HEK293 (cell line): ENCODE measurements at regions not wholly inside any gene's neighbourhood (a gene's known extent, or its start where the extent isn't known, plus 50 kb on each side); places are given as distances from the start of the nearest gene placed in this dataset.

Experiments
- CTCF ChIA-PET: fragments of 350-600 bp; formaldehyde crosslinking; extraction: SDS; loops from one replicate; lab custom pipeline; 2021; ENCODE audit warnings: antibody characterized with exemption; lab: Yijun Ruan, JAX
- POLR2A ChIA-PET: fragments of 300-600 bp; formaldehyde crosslinking; extraction: SDS; loops from one replicate; lab custom pipeline; 2020; ENCODE audit warnings: antibody characterized with exemption, inconsistent platforms; lab: Yijun Ruan, JAX
- H3K27ac ChIP-seq: fragments of 200-500 bp; sonication (Bioruptor generic); 2 replicates; pipeline ENCODE4 v1.5.1; 2014; ENCODE audit warnings: low read depth, low read length, control low read depth, inconsistent platforms; ENCODE audit errors: extremely low read depth
- H3K36me3 ChIP-seq, 2 experiments: fragments of 200-500 bp in 1 of 2; sonication (Bioruptor generic) in 1 of 2; 1 replicate in 1 of 2; 2 replicates in 1 of 2; pipeline ENCODE4 v1.5.1; 2014 to 2017; ENCODE audit warnings: inconsistent platforms in 2 of 2, low read length in 2 of 2; ENCODE audit not compliant: control insufficient read depth in 2 of 2, insufficient read depth in 1 of 2
- H3K4me1 ChIP-seq: fragments of 200-500 bp; sonication (Bioruptor generic); 2 replicates; pipeline ENCODE4 v1.5.1; 2014; ENCODE audit warnings: mild to moderate bottlenecking, low read length, inconsistent platforms; ENCODE audit not compliant: control insufficient read depth, insufficient read depth
- H3K4me3 ChIP-seq: 2 replicates; pipeline ENCODE4 v1.5.1; 2011; ENCODE audit warnings: low read depth, mild to moderate bottlenecking, control low read depth, low read length, moderate library complexity
- H3K9me3 ChIP-seq: fragments of 200-500 bp; sonication (Bioruptor generic); 2 replicates; pipeline ENCODE4 v1.5.1; 2014; ENCODE audit warnings: low read depth, low read length, inconsistent platforms; ENCODE audit not compliant: control insufficient read depth, insufficient read depth
- ATF2 ChIP-seq: fragments of 450-650 bp; formaldehyde crosslinking; IDR thresholded peaks from 2 replicates; pipeline ENCODE4 v1.5.1; 2016; ENCODE audit warnings: missing biosample characterization, missing genetic modification characterization, low read depth
- CTCF ChIP-seq: fragments of 450-650 bp; formaldehyde crosslinking; IDR thresholded peaks from 2 replicates; pipeline ENCODE4 v1.5.1; 2016; ENCODE audit warnings: missing biosample characterization, missing genetic modification characterization
- ELK4 ChIP-seq: IDR thresholded peaks from 2 replicates; pipeline ENCODE4 v1.6.1; 2011; ENCODE audit warnings: mild to moderate bottlenecking, low read depth, low read length, borderline replicate concordance
- IKZF3 ChIP-seq: fragments of 450-650 bp; IDR thresholded peaks from 2 replicates; pipeline ENCODE4 v1.5.0; 2018; ENCODE audit warnings: missing biosample characterization, mild to moderate bottlenecking, missing genetic modification characterization, moderate library complexity
- KLF9 ChIP-seq: fragments of 450-650 bp; formaldehyde crosslinking; IDR thresholded peaks from 2 replicates; pipeline ENCODE4 v1.5.1; 2016; ENCODE audit warnings: missing biosample characterization, missing genetic modification characterization, low read depth
- MYNN ChIP-seq: fragments of 450-650 bp; formaldehyde crosslinking; IDR thresholded peaks from 2 replicates; pipeline ENCODE4 v1.5.1; 2016; ENCODE audit warnings: missing biosample characterization, missing genetic modification characterization, borderline replicate concordance
- ZNF174 ChIP-seq: fragments of 450-650 bp; formaldehyde crosslinking; IDR thresholded peaks from 2 replicates; pipeline ENCODE4 v1.5.0; 2017; ENCODE audit warnings: missing biosample characterization, mild to moderate bottlenecking, missing genetic modification characterization
- ZNF223 ChIP-seq: fragments of 450-650 bp; formaldehyde crosslinking; IDR thresholded peaks from 2 replicates; pipeline ENCODE4 v1.5.1; 2016; ENCODE audit warnings: missing biosample characterization, missing genetic modification characterization
- ZNF23 ChIP-seq: fragments of 450-650 bp; formaldehyde crosslinking; IDR thresholded peaks from 2 replicates; pipeline ENCODE4 v1.5.1; 2016; ENCODE audit warnings: missing biosample characterization, missing genetic modification characterization, borderline replicate concordance
- ZNF24 ChIP-seq: fragments of 450-650 bp; formaldehyde crosslinking; IDR thresholded peaks from 2 replicates; pipeline ENCODE4 v1.5.1; 2016; ENCODE audit warnings: missing biosample characterization, missing genetic modification characterization
- ZNF280C ChIP-seq: fragments of 450-650 bp; formaldehyde crosslinking; IDR thresholded peaks from 2 replicates; pipeline ENCODE4 v1.5.1; 2016; ENCODE audit warnings: missing biosample characterization, missing genetic modification characterization
- ZNF311 ChIP-seq: fragments of 450-650 bp; formaldehyde crosslinking; IDR thresholded peaks from 2 replicates; pipeline ENCODE4 v1.5.1; 2017; ENCODE audit warnings: missing biosample characterization, missing genetic modification characterization, borderline replicate concordance
- ZNF366 ChIP-seq: fragments of 450-650 bp; formaldehyde crosslinking; conservative IDR thresholded peaks from 2 replicates; pipeline ENCODE4 v1.5.1; 2016; ENCODE audit warnings: missing biosample characterization, missing genetic modification characterization
- ZNF37A ChIP-seq: fragments of 450-650 bp; IDR thresholded peaks from 2 replicates; pipeline ENCODE4 v1.5.1; 2018; ENCODE audit warnings: missing biosample characterization, missing genetic modification characterization
- ZNF433 ChIP-seq: fragments of 450-650 bp; formaldehyde crosslinking; IDR thresholded peaks from 2 replicates; pipeline ENCODE4 v1.5.1; 2016; ENCODE audit warnings: missing biosample characterization, missing genetic modification characterization, low read depth
- ZNF473 ChIP-seq: fragments of 450-650 bp; formaldehyde crosslinking; IDR thresholded peaks from 2 replicates; pipeline ENCODE4 v1.5.1; 2017; ENCODE audit warnings: missing biosample characterization, missing genetic modification characterization
- ZNF501 ChIP-seq: fragments of 450-650 bp; formaldehyde crosslinking; IDR thresholded peaks from 2 replicates; pipeline ENCODE4 v1.5.1; 2016; ENCODE audit warnings: missing biosample characterization, missing genetic modification characterization
- ZNF560 ChIP-seq: fragments of 450-650 bp; formaldehyde crosslinking; IDR thresholded peaks from 2 replicates; pipeline ENCODE4 v1.5.1; 2017; ENCODE audit warnings: missing biosample characterization, missing genetic modification characterization, borderline replicate concordance
- ZNF585B ChIP-seq: fragments of 450-650 bp; formaldehyde crosslinking; IDR thresholded peaks from 2 replicates; pipeline ENCODE4 v1.5.1; 2016; ENCODE audit warnings: missing biosample characterization, missing genetic modification characterization
- ZNF626 ChIP-seq: fragments of 450-650 bp; sonication (Bioruptor Pico); formaldehyde crosslinking; IDR thresholded peaks from 2 replicates; pipeline ENCODE4 v1.5.1; 2018; ENCODE audit warnings: missing biosample characterization, missing genetic modification characterization, inconsistent platforms
- ZNF704 ChIP-seq: fragments of 450-650 bp; formaldehyde crosslinking; IDR thresholded peaks from 2 replicates; pipeline ENCODE4 v1.5.1; 2016; ENCODE audit warnings: missing biosample characterization, missing genetic modification characterization
- ZNF843 ChIP-seq: fragments of 450-650 bp; formaldehyde crosslinking; IDR thresholded peaks from 2 replicates; pipeline ENCODE4 v1.5.1; 2016; ENCODE audit warnings: missing biosample characterization, missing genetic modification characterization

- no peak overlapping the region for H3K4me3 ChIP-seq
- CTCF ChIA-PET, result interaction anchor here (0.5 to 0.9 kb wide), 3 partner anchors 9 to 195 kb away, joined by 3 to 4 read pairs (median 3); no protein-coding TSS in a partner anchor
These were observed 2184.4 kb upstream of the AGA start for GRCh38 chr4:179626687-179627086.

GRCh38 chr4:179631321-179631720, 2189.1 kb upstream of the AGA start:
- ChIA-PET CTCF (no interaction called here), POLR2A (no interaction called here)
- TF ChIP-seq ZNF473 (tag by site-specific recombination) (no peak), ATF2 (tag by site-specific recombination) (no peak), ZNF223 (tag by site-specific recombination) (no peak), KLF9 (no peak), ZNF704 (tag by site-specific recombination) (no peak), ZNF311 (no peak), ZNF501 (tag by site-specific recombination) (no peak), ZNF585B (tag by site-specific recombination) (no peak), ZNF560 (tag by site-specific recombination) (no peak), ZNF433 (tag by site-specific recombination) (no peak), IKZF3 (tag by site-specific recombination) (no peak)
- H3K27ac ChIP-seq, result no peak overlapping the region
- H3K36me3 ChIP-seq, result no peaks in the 10 kb centered on the region
- no peaks in the 10 kb centered on the region for H3K9me3 ChIP-seq
- no peaks in the 10 kb centered on the region for H3K4me1 ChIP-seq
- H3K4me3 ChIP-seq, result no peak overlapping the region

More at GRCh38 chr4:179626687-179627086, 2184.4 kb upstream of the AGA start:
- POLR2A ChIA-PET, result no interaction called here
- Histone ChIP-seq H3K9me3 (no peaks in the 10 kb centered on the region), H3K36me3 (no peaks in the 10 kb centered on the region), H3K4me1 (no peaks in the 10 kb centered on the region), H3K27ac (no peak overlapping the region)
- TF ChIP-seq ZNF626, result no peak
- no peak for TF ChIP-seq IKZF3 (tag by site-specific recombination)
- TF ChIP-seq ZNF280C, result no peak
- no peak for TF ChIP-seq ELK4
- TF ChIP-seq ZNF24, result no peak
- no peak for TF ChIP-seq MYNN (tag by site-specific recombination)
- no peak for TF ChIP-seq ZNF174 (tag by site-specific recombination)
- TF ChIP-seq ZNF843 (tag by site-specific recombination), result no peak
- TF ChIP-seq ZNF23 (tag by site-specific recombination), result no peak
- TF ChIP-seq CTCF (tag by site-specific recombination), result no peak
- TF ChIP-seq ZNF366, result no peak
- TF ChIP-seq ZNF37A (tag by site-specific recombination), result no peak
